ENCODE measurements at regions not wholly inside any gene's neighbourhood (a gene's known extent, or its start where the extent isn't known, plus 50 kb on each side); places are given as distances from the start of the nearest gene placed in this dataset.
A peak's percentile ranks its signal among the peaks of the same experiment; 100 is the strongest.
"Not testable (repeated sequence)": the region's sequence is repeated elsewhere in the genome, so short reads cannot be mapped to it uniquely, and the experiment has no call there.

GRCh38 chr1:841671-842425, 81.9 kb upstream of the SAMD11 start:
- not testable (repeated sequence) for DNase-seq

GRCh38 chr1:842799-843198, 80.9 kb upstream of the SAMD11 start:
- not testable (repeated sequence) for DNase-seq

More at GRCh38 chr1:841671-842425, 81.9 kb upstream of the SAMD11 start:
- intact Hi-C loops (cut with DNase I), result not testable (repeated sequence)

GRCh38 chr1:843946-844345, 79.8 kb upstream of the SAMD11 start:
- DNase-seq; intact Hi-C loops (cut with DNase I): not testable (repeated sequence)

More at GRCh38 chr1:842799-843198, 80.9 kb upstream of the SAMD11 start:
- intact Hi-C loops (cut with DNase I), result not testable (repeated sequence)

- DNase-seq, result no peak
- intact Hi-C loops (cut with DNase I), result no loop called here
Observed at GRCh38 chr1:844472-845026, 79.2 kb upstream of the SAMD11 start.

GRCh38 chr1:845641-846040, 78.1 kb upstream of the SAMD11 start:
- DNase-seq; intact Hi-C loops (cut with DNase I): not testable (repeated sequence)

- DNase-seq; intact Hi-C loops (cut with DNase I): not testable (repeated sequence)
Observed at GRCh38 chr1:849873-850272, 73.8 kb upstream of the SAMD11 start.

- intact Hi-C loops (cut with DNase I), result not testable (repeated sequence)
- DNase-seq, result peak in 18 of 42 donors; percentile 7 to 58 (median 35)
Observed at GRCh38 chr1:850318-850717, 73.4 kb upstream of the SAMD11 start.

- intact Hi-C loops (cut with DNase I); DNase-seq: not testable (repeated sequence)
Observed at GRCh38 chr1:851398-851797, 72.3 kb upstream of the SAMD11 start.

GRCh38 chr1:851841-852240, 71.9 kb upstream of the SAMD11 start:
- intact Hi-C loops (cut with DNase I); DNase-seq: not testable (repeated sequence)

GRCh38 chr1:855202-855981, 68.3 kb upstream of the SAMD11 start:
- DNase-seq; intact Hi-C loops (cut with DNase I): not testable (repeated sequence)

GRCh38 chr1:856541-857057, 67.1 kb upstream of the SAMD11 start:
- intact Hi-C loops (cut with DNase I); DNase-seq: not testable (repeated sequence)

- DNase-seq; intact Hi-C loops (cut with DNase I): not testable (repeated sequence)
Observed at GRCh38 chr1:857926-858648, 65.6 kb upstream of the SAMD11 start.

- intact Hi-C loops (cut with DNase I), result not testable (repeated sequence)
- DNase-seq, result peak in 7 of 42 donors; percentile 12 to 40 (median 19)
Observed at GRCh38 chr1:858649-859041, 65.1 kb upstream of the SAMD11 start.

GRCh38 chr1:860941-861340, 62.8 kb upstream of the SAMD11 start:
- intact Hi-C loops (cut with DNase I); DNase-seq: not testable (repeated sequence)

- intact Hi-C loops (cut with DNase I), result no loop called here
- no peak for DNase-seq
Observed at GRCh38 chr1:861714-862113, 62.0 kb upstream of the SAMD11 start.

GRCh38 chr1:862601-863000, 61.1 kb upstream of the SAMD11 start:
- intact Hi-C loops (cut with DNase I); DNase-seq: not testable (repeated sequence)

- intact Hi-C loops (cut with DNase I); DNase-seq: not testable (repeated sequence)
Observed at GRCh38 chr1:865633-866032, 58.1 kb upstream of the SAMD11 start.

- intact Hi-C loops (cut with DNase I), result no loop called here
- DNase-seq, result no peak
Observed at GRCh38 chr1:866095-866494, 57.6 kb upstream of the SAMD11 start.

Measured in head of caudate nucleus (tissue), 42 donors.